H54 (cell line): ENCODE measurements at regions not wholly inside any gene's neighbourhood (a gene's known extent, or its start where the extent isn't known, plus 50 kb on each side); places are given as distances from the start of the nearest gene placed in this dataset.
"Not testable (repeated sequence)": the region's sequence is repeated elsewhere in the genome, so short reads cannot be mapped to it uniquely, and the experiment has no call there.

Experiments
- DNase-seq: peaks from one replicate; pipeline ENCODE4 v3.0.0; 2011; ENCODE audit warnings: low spot score, mixed read lengths; ENCODE audit not compliant: insufficient read length
- FAIRE-seq: peaks from 3 replicates; lab custom pipeline; 2011; peaks lifted over from hg19 to GRCh38; lab: Jason Lieb, UNC
- POLR2A ChIP-seq: IDR thresholded peaks from 2 replicates; pipeline ENCODE4 v1.6.1; 2011; ENCODE audit warnings: low read depth, mild to moderate bottlenecking, low read length

DNA sequence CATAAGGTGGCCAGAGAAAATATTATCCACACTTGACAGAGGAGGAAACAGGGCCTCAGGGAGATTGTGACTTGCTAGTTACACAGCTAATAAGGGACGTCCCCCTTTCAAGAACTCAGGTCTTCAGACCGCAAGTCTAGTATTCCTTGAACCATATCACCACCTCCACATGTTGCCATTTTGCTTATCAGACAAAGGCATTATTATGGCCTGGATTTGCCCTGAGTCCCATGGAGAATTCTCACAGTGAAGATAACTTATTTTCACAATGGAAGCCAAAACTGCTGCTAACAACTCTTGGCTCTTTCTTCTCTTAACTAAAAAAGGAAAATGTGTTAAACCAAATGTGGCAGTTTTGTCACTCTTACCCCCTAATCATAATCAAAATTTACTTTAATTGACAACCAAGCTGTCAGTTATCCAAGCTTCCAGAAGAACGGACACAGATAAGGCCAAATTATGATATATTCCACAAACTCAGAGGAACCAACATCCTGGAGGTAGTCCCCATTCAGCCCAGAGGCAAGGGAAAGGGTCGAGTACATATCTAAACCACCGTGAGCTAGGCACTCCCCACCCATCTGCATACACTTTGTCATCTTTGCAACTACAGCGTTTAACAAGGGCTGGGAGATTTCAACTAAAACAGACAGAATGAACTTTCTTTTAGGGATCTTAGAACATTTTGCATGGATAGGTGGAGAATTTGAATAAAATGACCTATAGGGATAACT lies 63.6 kb upstream of the THBS1 start:
- DNase-seq (no peak), FAIRE-seq (no peak)
- no peak for TF ChIP-seq POLR2A

DNA sequence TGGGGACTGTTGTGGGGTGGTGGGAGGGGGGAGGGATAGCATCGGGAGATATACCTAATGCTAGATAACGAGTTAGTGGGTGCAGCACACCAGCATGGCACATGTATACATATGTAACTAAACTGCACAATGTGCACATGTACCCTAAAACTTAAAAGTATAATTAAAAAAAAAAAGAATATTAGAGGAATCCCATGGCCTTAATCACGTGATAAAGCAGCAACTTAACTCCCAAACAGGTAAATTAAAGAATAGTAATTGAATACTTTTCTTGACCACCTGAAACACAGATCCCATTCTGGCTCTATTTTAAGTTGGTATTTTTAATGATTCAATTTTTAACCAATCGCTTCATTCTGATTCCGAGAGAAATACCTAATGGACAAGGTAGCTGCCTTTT lies 56.9 kb upstream of the THBS1 start:
- DNase-seq, FAIRE-seq: not testable (repeated sequence)

DNA sequence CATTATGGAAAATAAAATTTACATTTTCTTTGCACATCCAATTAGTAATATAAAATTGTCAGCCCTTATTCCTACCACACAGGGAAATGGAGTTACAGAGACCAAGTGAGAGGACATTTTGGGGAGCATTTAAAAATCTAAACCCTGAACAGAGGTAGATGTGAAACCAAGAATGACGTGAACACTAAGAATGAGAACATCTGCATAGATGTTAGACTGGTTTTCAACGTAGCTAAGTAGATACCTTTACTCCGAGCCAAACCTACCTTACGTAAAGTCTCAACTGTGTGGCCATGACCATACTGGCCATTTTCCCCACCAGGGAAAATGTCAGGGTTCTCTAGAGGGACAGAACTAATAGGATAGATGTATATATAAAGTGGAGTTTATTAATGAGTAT lies 51.4 kb upstream of the THBS1 start:
- no peak for TF ChIP-seq POLR2A
- DNase-seq: no peak
- FAIRE-seq: no peak

DNA sequence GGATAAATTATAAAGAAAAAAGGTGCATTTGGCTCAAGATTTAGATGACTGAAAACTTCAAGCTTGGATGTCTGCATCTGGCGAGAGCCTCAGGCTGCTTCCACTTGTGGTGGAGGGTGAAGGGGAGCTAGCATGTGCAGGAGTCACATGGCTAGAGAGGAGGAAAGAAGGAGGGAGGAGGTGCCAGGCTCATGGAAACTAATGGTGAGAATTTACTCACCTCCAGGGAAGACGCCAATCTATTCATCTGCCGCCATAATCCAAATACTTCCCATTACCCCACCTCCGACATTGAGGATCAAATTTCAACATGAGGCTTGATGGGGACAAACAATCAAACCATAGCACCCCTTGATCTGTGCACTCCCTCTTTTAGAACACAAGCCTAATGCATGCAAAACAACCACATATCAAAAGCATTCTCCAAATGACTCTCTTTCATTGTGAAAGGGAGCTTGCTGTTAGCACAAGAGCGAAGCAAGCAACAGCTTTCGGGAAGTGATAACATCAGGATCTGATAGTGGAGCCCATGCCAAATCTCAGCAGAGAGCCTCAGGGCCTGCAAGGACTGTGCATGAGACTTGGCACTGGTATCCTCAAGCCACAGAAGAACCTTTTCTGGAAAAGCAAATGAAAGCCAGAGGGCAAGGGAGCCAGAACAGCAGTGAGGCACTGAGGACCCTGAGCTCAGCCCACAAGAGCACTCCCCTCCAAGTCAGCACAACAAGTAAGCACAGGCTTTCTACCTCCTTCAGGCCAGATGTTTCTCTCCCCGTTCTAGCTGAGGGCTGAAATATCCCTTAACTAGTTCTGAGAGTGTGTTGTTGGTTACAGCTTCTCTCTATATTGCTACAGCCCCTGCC lies 50.2 kb upstream of the THBS1 start:
- TF ChIP-seq POLR2A: no peak
- FAIRE-seq (no peak), DNase-seq (no peak)
